ENCODE measurements at regions not wholly inside any gene's neighbourhood (a gene's known extent, or its start where the extent isn't known, plus 50 kb on each side); places are given as distances from the start of the nearest gene placed in this dataset.
"Not testable (repeated sequence)": the region's sequence is repeated elsewhere in the genome, so short reads cannot be mapped to it uniquely, and the experiment has no call there.

- no peaks in the 10 kb centered on the region for H3K9me3 ChIP-seq (ENCODE audit: control insufficient read depth in 2 of 2, low read length in 2 of 2)
- H3K27ac ChIP-seq (ENCODE audit: low read depth in 2 of 2, low read length in 2 of 2) = no peak overlapping the region
- no peaks in the 10 kb centered on the region for H3K4me1 ChIP-seq (ENCODE audit: control insufficient read depth in 2 of 2, insufficient read depth in 2 of 2, low read length in 2 of 2)
- no peaks in the 10 kb centered on the region for H3K27me3 ChIP-seq (ENCODE audit: control insufficient read depth in 2 of 2, insufficient read depth in 2 of 2, low read length in 2 of 2)
- H3K36me3 ChIP-seq (ENCODE audit: control insufficient read depth in 2 of 2, insufficient read depth in 2 of 2, low read length in 2 of 2) = no peaks in the 10 kb centered on the region
- no peak overlapping the region for H3K4me3 ChIP-seq (ENCODE audit: low read length in 2 of 2)
- no peak overlapping the region for H3K9ac ChIP-seq (ENCODE audit: low read depth in 1 of 2, low read length in 2 of 2)
Measured at GRCh38 chr4:184906480-184907097, 80.8 kb upstream of the ACSL1 start.

- Histone ChIP-seq H3K27ac (ENCODE audit: low read depth in 2 of 2, low read length in 2 of 2) (no peak overlapping the region), H3K4me1 (ENCODE audit: control insufficient read depth in 2 of 2, insufficient read depth in 2 of 2, low read length in 2 of 2) (no peaks in the 10 kb centered on the region), H3K4me3 (ENCODE audit: low read length in 2 of 2) (no peak overlapping the region), H3K9me3 (ENCODE audit: control insufficient read depth in 2 of 2, low read length in 2 of 2) (peaks cover 0 to 2% of the 10 kb centered on the region in 2 donors), H3K27me3 (ENCODE audit: control insufficient read depth in 2 of 2, insufficient read depth in 2 of 2, low read length in 2 of 2) (no peaks in the 10 kb centered on the region), H3K9ac (ENCODE audit: low read depth in 1 of 2, low read length in 2 of 2) (no peak overlapping the region), H3K36me3 (ENCODE audit: control insufficient read depth in 2 of 2, insufficient read depth in 2 of 2, low read length in 2 of 2) (no peaks in the 10 kb centered on the region)
Measured at GRCh38 chr4:184907216-184907615, 81.4 kb upstream of the ACSL1 start.

- Histone ChIP-seq H3K27ac (ENCODE audit: low read depth in 2 of 2, low read length in 2 of 2) (no peak overlapping the region), H3K36me3 (ENCODE audit: control insufficient read depth in 2 of 2, insufficient read depth in 2 of 2, low read length in 2 of 2) (no peaks in the 10 kb centered on the region), H3K9ac (ENCODE audit: low read depth in 1 of 2, low read length in 2 of 2) (no peak overlapping the region), H3K4me1 (ENCODE audit: control insufficient read depth in 2 of 2, insufficient read depth in 2 of 2, low read length in 2 of 2) (no peaks in the 10 kb centered on the region), H3K9me3 (ENCODE audit: control insufficient read depth in 2 of 2, low read length in 2 of 2) (peaks cover 2 to 8% of the 10 kb centered on the region in 2 donors), H3K27me3 (ENCODE audit: control insufficient read depth in 2 of 2, insufficient read depth in 2 of 2, low read length in 2 of 2) (no peaks in the 10 kb centered on the region), H3K4me3 (ENCODE audit: low read length in 2 of 2) (no peak overlapping the region)
Measured at GRCh38 chr4:184907810-184908209, 82.0 kb upstream of the ACSL1 start.

DNA sequence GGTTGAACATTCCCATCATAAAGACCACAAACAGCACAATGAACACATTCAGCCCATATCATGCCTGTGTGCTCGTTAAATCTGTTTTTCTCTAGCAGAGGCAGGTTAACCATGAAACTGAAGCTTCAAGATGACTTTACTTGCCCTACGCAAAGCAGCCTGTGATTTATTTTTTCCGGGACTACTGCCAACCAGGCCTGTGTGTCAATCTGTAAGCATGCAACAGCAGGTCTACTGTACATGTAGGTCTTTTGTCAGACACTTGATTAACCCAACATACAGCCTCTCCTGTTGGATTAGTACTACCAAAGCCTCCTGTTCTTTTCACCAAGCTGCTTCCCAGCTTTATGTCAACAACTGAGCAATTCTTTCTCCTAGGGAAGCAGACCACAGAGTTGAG is 85.5 kb upstream of the ACSL1 start:
- Histone ChIP-seq H3K4me3 (ENCODE audit: low read length in 2 of 2) (no peak overlapping the region), H3K27me3 (ENCODE audit: control insufficient read depth in 2 of 2, insufficient read depth in 2 of 2, low read length in 2 of 2) (no peaks in the 10 kb centered on the region), H3K27ac (ENCODE audit: low read depth in 2 of 2, low read length in 2 of 2) (no peak overlapping the region), H3K4me1 (ENCODE audit: control insufficient read depth in 2 of 2, insufficient read depth in 2 of 2, low read length in 2 of 2) (no peaks in the 10 kb centered on the region), H3K36me3 (ENCODE audit: control insufficient read depth in 2 of 2, insufficient read depth in 2 of 2, low read length in 2 of 2) (no peaks in the 10 kb centered on the region), H3K9me3 (ENCODE audit: control insufficient read depth in 2 of 2, low read length in 2 of 2) (peaks cover 9 to 12% of the 10 kb centered on the region in 2 donors), H3K9ac (ENCODE audit: low read depth in 1 of 2, low read length in 2 of 2) (no peak overlapping the region)

DNA sequence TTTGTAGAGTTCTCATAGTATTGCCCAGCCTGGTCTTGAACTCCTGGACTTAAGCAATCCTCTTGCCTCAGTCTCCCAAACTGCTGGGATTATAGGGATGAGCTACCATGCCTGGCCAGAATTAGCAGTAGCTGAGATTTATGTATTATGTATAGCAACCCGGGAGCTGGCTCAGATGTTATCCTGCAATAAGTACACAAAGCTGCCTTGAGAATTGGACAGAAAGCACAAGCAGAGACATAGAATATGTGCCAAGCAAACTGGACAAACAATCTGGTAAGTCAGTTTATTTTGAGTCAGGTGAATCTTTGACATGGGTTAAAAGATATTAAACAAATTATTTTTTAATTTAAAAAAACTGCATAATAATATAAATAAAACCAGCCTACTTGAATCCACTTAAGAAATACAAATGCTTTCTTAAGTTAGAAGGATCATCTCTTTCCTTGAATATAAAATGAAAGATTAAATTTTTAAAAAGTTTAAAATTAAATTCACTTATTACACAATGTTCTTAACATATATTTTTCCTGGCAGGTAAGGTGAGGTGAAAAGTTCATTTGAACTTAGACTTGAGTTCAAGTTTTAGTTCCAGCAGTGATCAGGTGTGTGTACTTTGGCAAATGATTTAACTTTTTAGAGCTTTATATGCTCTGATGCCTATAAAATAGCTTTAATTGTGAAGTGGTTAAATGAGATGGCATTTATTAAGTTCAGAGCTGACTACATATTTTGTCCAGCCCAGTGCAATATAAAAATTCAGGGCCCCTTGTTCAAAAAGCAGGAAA is 87.8 kb upstream of the ACSL1 start:
- Histone ChIP-seq H3K4me1 (ENCODE audit: control insufficient read depth in 2 of 2, insufficient read depth in 2 of 2, low read length in 2 of 2) (no peaks in the 10 kb centered on the region), H3K9me3 (ENCODE audit: control insufficient read depth in 2 of 2, low read length in 2 of 2) (peaks cover 9 to 12% of the 10 kb centered on the region in 2 donors), H3K4me3 (ENCODE audit: low read length in 2 of 2) (no peak overlapping the region), H3K9ac (ENCODE audit: low read depth in 1 of 2, low read length in 2 of 2) (no peak overlapping the region), H3K27me3 (ENCODE audit: control insufficient read depth in 2 of 2, insufficient read depth in 2 of 2, low read length in 2 of 2) (no peaks in the 10 kb centered on the region), H3K36me3 (ENCODE audit: control insufficient read depth in 2 of 2, insufficient read depth in 2 of 2, low read length in 2 of 2) (no peaks in the 10 kb centered on the region), H3K27ac (ENCODE audit: low read depth in 2 of 2, low read length in 2 of 2) (no peak overlapping the region)

GRCh38 chr4:184918799-184919198 is 93.0 kb upstream of the ACSL1 start:
- not testable (repeated sequence) for H3K9me3 ChIP-seq (ENCODE audit: control insufficient read depth in 2 of 2, low read length in 2 of 2); H3K9ac ChIP-seq (ENCODE audit: low read depth in 1 of 2, low read length in 2 of 2); H3K36me3 ChIP-seq (ENCODE audit: control insufficient read depth in 2 of 2, insufficient read depth in 2 of 2, low read length in 2 of 2); H3K27me3 ChIP-seq (ENCODE audit: control insufficient read depth in 2 of 2, insufficient read depth in 2 of 2, low read length in 2 of 2); H3K27ac ChIP-seq (ENCODE audit: low read depth in 2 of 2, low read length in 2 of 2); H3K4me3 ChIP-seq (ENCODE audit: low read length in 2 of 2); H3K4me1 ChIP-seq (ENCODE audit: control insufficient read depth in 2 of 2, insufficient read depth in 2 of 2, low read length in 2 of 2)

- H3K9ac ChIP-seq (ENCODE audit: low read depth in 1 of 2, low read length in 2 of 2) = no peak overlapping the region
- H3K27ac ChIP-seq (ENCODE audit: low read depth in 2 of 2, low read length in 2 of 2) = no peak overlapping the region
- peaks cover 0 to 3% of the 10 kb centered on the region in 2 donors for H3K27me3 ChIP-seq (ENCODE audit: control insufficient read depth in 2 of 2, insufficient read depth in 2 of 2, low read length in 2 of 2)
- H3K36me3 ChIP-seq (ENCODE audit: control insufficient read depth in 2 of 2, insufficient read depth in 2 of 2, low read length in 2 of 2) = no peaks in the 10 kb centered on the region
- H3K4me1 ChIP-seq (ENCODE audit: control insufficient read depth in 2 of 2, insufficient read depth in 2 of 2, low read length in 2 of 2) = peaks cover 0 to 2% of the 10 kb centered on the region in 2 donors
- no peaks in the 10 kb centered on the region for H3K9me3 ChIP-seq (ENCODE audit: control insufficient read depth in 2 of 2, low read length in 2 of 2)
- no peak overlapping the region for H3K4me3 ChIP-seq (ENCODE audit: low read length in 2 of 2)
Measured at GRCh38 chr4:184921456-184921855, 95.7 kb upstream of the ACSL1 start.

GRCh38 chr4:184922301-184922700 is 96.0 kb upstream of the HELT start:
- Histone ChIP-seq H3K9me3 (ENCODE audit: control insufficient read depth in 2 of 2, low read length in 2 of 2) (no peaks in the 10 kb centered on the region), H3K4me3 (ENCODE audit: low read length in 2 of 2) (no peak overlapping the region), H3K36me3 (ENCODE audit: control insufficient read depth in 2 of 2, insufficient read depth in 2 of 2, low read length in 2 of 2) (no peaks in the 10 kb centered on the region), H3K27ac (ENCODE audit: low read depth in 2 of 2, low read length in 2 of 2) (no peak overlapping the region), H3K4me1 (ENCODE audit: control insufficient read depth in 2 of 2, insufficient read depth in 2 of 2, low read length in 2 of 2) (peaks cover 0 to 2% of the 10 kb centered on the region in 2 donors), H3K9ac (ENCODE audit: low read depth in 1 of 2, low read length in 2 of 2) (no peak overlapping the region), H3K27me3 (ENCODE audit: control insufficient read depth in 2 of 2, insufficient read depth in 2 of 2, low read length in 2 of 2) (peaks cover 0 to 3% of the 10 kb centered on the region in 2 donors)

- Histone ChIP-seq H3K27me3 (ENCODE audit: control insufficient read depth in 2 of 2, insufficient read depth in 2 of 2, low read length in 2 of 2) (peaks cover 0 to 3% of the 10 kb centered on the region in 2 donors), H3K36me3 (ENCODE audit: control insufficient read depth in 2 of 2, insufficient read depth in 2 of 2, low read length in 2 of 2) (no peaks in the 10 kb centered on the region), H3K9ac (ENCODE audit: low read depth in 1 of 2, low read length in 2 of 2) (no peak overlapping the region), H3K27ac (ENCODE audit: low read depth in 2 of 2, low read length in 2 of 2) (no peak overlapping the region), H3K4me3 (ENCODE audit: low read length in 2 of 2) (no peak overlapping the region), H3K4me1 (ENCODE audit: control insufficient read depth in 2 of 2, insufficient read depth in 2 of 2, low read length in 2 of 2) (peaks cover 0 to 2% of the 10 kb centered on the region in 2 donors), H3K9me3 (ENCODE audit: control insufficient read depth in 2 of 2, low read length in 2 of 2) (no peaks in the 10 kb centered on the region)
Measured at GRCh38 chr4:184924516-184924915, 93.8 kb upstream of the HELT start.

GRCh38 chr4:184929476-184929875 is 88.8 kb upstream of the HELT start:
- Histone ChIP-seq H3K4me1 (ENCODE audit: control insufficient read depth in 2 of 2, insufficient read depth in 2 of 2, low read length in 2 of 2) (no peaks in the 10 kb centered on the region), H3K27ac (ENCODE audit: low read depth in 2 of 2, low read length in 2 of 2) (no peak overlapping the region), H3K36me3 (ENCODE audit: control insufficient read depth in 2 of 2, insufficient read depth in 2 of 2, low read length in 2 of 2) (no peaks in the 10 kb centered on the region), H3K9me3 (ENCODE audit: control insufficient read depth in 2 of 2, low read length in 2 of 2) (no peaks in the 10 kb centered on the region), H3K27me3 (ENCODE audit: control insufficient read depth in 2 of 2, insufficient read depth in 2 of 2, low read length in 2 of 2) (no peaks in the 10 kb centered on the region), H3K9ac (ENCODE audit: low read depth in 1 of 2, low read length in 2 of 2) (no peak overlapping the region), H3K4me3 (ENCODE audit: low read length in 2 of 2) (no peak overlapping the region)
